ENCODE measurements at regions not wholly inside any gene's neighbourhood (a gene's known extent, or its start where the extent isn't known, plus 50 kb on each side); places are given as distances from the start of the nearest gene placed in this dataset.

DNA sequence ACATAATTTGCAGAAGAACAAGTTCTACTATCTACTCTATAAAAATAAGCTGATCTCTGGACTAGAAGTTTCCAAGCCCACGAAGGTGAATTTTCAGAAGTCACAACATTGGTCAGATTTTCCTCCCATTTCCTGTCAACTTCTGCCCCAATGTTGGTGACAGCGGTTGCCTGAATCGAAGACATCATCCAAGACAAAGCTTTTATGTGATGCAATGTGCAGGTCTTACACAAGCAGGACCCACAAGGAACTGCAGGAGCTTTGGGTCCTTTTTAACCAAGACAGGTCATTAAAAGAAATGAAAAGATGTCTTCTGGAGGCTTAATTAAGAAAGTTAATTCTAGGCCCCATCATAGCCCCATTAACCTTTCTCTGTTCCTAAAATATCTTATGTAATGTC lies 125.6 kb upstream of the BLID start:
- no peak overlapping the region for H3K4me2 ChIP-seq (ENCODE audit: insufficient read depth, low read length)
- no peaks in the 10 kb centered on the region for H3K36me3 ChIP-seq (ENCODE audit: insufficient read depth, low read length)
- no peaks in the 10 kb centered on the region for H3K27me3 ChIP-seq (ENCODE audit: insufficient read depth, low read length, poor library complexity)
- no peaks in the 10 kb centered on the region for H3K79me2 ChIP-seq (ENCODE audit: insufficient read depth, low read length)
- H3K9me3 ChIP-seq (ENCODE audit: insufficient read depth, low read length, severe bottlenecking) = no peaks in the 10 kb centered on the region
- H3K9ac ChIP-seq (ENCODE audit: low read depth, low read length) = no peak overlapping the region
- ATAC-seq (ENCODE audit: insufficient read depth, low read depth) = no peak
- no peak for DNase-seq
- H3K4me3 ChIP-seq (ENCODE audit: low read depth in 1 of 2, low read length in 2 of 2) = no peak overlapping the region
- H3K27ac ChIP-seq (ENCODE audit: low read length) = no peak overlapping the region
- no peak overlapping the region for H2AFZ ChIP-seq (ENCODE audit: low read depth, low read length)
- H3K4me1 ChIP-seq (ENCODE audit: insufficient read depth, low read length) = no peaks in the 10 kb centered on the region
- no peak for TF ChIP-seq EZH2 (IDR thresholded peaks at IDR 0.05; ENCODE audit: borderline replicate concordance, low read depth, low read length, severe bottlenecking)
- TF ChIP-seq, protein P1, sequence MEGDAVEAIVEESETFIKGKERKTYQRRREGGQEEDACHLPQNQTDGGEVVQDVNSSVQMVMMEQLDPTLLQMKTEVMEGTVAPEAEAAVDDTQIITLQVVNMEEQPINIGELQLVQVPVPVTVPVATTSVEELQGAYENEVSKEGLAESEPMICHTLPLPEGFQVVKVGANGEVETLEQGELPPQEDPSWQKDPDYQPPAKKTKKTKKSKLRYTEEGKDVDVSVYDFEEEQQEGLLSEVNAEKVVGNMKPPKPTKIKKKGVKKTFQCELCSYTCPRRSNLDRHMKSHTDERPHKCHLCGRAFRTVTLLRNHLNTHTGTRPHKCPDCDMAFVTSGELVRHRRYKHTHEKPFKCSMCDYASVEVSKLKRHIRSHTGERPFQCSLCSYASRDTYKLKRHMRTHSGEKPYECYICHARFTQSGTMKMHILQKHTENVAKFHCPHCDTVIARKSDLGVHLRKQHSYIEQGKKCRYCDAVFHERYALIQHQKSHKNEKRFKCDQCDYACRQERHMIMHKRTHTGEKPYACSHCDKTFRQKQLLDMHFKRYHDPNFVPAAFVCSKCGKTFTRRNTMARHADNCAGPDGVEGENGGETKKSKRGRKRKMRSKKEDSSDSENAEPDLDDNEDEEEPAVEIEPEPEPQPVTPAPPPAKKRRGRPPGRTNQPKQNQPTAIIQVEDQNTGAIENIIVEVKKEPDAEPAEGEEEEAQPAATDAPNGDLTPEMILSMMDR (IDR thresholded peaks at IDR 0.05; ENCODE audit: borderline replicate concordance, extremely low read depth, low read length, poor library complexity, severe bottlenecking) = no peak
- no peaks in the 10 kb centered on the region for H4K20me1 ChIP-seq (ENCODE audit: insufficient read depth, low read length)

DNA sequence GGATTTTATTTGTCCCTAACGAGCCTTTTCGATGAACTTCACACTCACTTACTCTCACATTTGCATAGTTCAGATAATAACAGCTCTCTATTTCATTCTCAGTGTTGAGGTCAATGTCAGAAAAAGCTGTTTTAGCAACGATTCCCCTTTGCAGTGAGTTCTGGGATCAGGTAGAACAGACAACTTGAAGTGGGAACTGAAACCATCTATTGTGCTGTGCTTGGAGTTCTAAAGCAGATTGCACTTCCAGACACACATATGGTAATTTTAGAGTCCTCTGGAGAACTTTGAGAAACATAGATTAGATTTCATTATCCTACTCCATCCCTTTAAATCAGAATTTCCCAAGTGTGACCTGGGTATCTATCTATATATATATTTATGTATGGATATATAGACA lies 124.6 kb upstream of the BLID start:
- Histone ChIP-seq H3K9ac (ENCODE audit: low read depth, low read length) (no peak overlapping the region), H3K36me3 (ENCODE audit: insufficient read depth, low read length) (no peaks in the 10 kb centered on the region), H3K4me2 (ENCODE audit: insufficient read depth, low read length) (no peak overlapping the region), H2AFZ (ENCODE audit: low read depth, low read length) (no peak overlapping the region), H3K4me3 (ENCODE audit: low read depth in 1 of 2, low read length in 2 of 2) (no peak overlapping the region), H3K4me1 (ENCODE audit: insufficient read depth, low read length) (no peaks in the 10 kb centered on the region), H4K20me1 (ENCODE audit: insufficient read depth, low read length) (no peaks in the 10 kb centered on the region), H3K27me3 (ENCODE audit: insufficient read depth, low read length, poor library complexity) (no peaks in the 10 kb centered on the region), H3K9me3 (ENCODE audit: insufficient read depth, low read length, severe bottlenecking) (no peaks in the 10 kb centered on the region), H3K27ac (ENCODE audit: low read length) (no peak overlapping the region), H3K79me2 (ENCODE audit: insufficient read depth, low read length) (no peaks in the 10 kb centered on the region)
- no peak for TF ChIP-seq EZH2 (IDR thresholded peaks at IDR 0.05; ENCODE audit: borderline replicate concordance, low read depth, low read length, severe bottlenecking)
- TF ChIP-seq, protein P1 (IDR thresholded peaks at IDR 0.05; ENCODE audit: borderline replicate concordance, extremely low read depth, low read length, poor library complexity, severe bottlenecking) = no peak
- ATAC-seq (ENCODE audit: insufficient read depth, low read depth) (no peak), DNase-seq (no peak)

DNA sequence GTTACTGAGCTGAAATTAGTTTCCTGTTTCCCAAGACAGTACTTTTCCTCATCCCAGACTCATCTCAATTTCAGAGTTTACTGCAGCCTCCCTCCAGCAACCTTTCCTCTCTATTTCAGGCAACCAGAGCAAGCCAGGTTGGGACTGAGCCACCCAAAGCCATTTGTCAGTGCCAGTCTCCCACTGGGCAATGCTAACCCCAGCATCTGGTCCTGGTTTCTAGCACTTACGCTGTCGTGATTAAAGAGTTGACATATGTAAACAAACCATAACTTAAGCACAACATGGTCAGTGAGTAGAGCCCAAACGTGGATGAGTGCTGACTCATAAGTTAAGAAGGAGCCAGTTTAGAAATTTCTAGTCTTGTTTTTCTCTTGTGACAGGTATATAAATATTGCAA lies 119.6 kb upstream of the BLID start:
- Histone ChIP-seq H3K4me1 (ENCODE audit: insufficient read depth, low read length) (no peaks in the 10 kb centered on the region), H2AFZ (ENCODE audit: low read depth, low read length) (no peak overlapping the region), H3K9me3 (ENCODE audit: insufficient read depth, low read length, severe bottlenecking) (no peaks in the 10 kb centered on the region), H3K4me2 (ENCODE audit: insufficient read depth, low read length) (no peak overlapping the region), H3K79me2 (ENCODE audit: insufficient read depth, low read length) (no peaks in the 10 kb centered on the region), H3K27me3 (ENCODE audit: insufficient read depth, low read length, poor library complexity) (no peaks in the 10 kb centered on the region), H3K4me3 (ENCODE audit: low read depth in 1 of 2, low read length in 2 of 2) (no peak overlapping the region), H3K9ac (ENCODE audit: low read depth, low read length) (no peak overlapping the region), H4K20me1 (ENCODE audit: insufficient read depth, low read length) (no peaks in the 10 kb centered on the region), H3K36me3 (ENCODE audit: insufficient read depth, low read length) (no peaks in the 10 kb centered on the region), H3K27ac (ENCODE audit: low read length) (no peak overlapping the region)
- no peak for DNase-seq
- TF ChIP-seq, protein P1 (IDR thresholded peaks at IDR 0.05; ENCODE audit: borderline replicate concordance, extremely low read depth, low read length, poor library complexity, severe bottlenecking) = no peak
- TF ChIP-seq EZH2 (IDR thresholded peaks at IDR 0.05; ENCODE audit: borderline replicate concordance, low read depth, low read length, severe bottlenecking) = no peak
- ATAC-seq (ENCODE audit: insufficient read depth, low read depth) = no peak

DNA sequence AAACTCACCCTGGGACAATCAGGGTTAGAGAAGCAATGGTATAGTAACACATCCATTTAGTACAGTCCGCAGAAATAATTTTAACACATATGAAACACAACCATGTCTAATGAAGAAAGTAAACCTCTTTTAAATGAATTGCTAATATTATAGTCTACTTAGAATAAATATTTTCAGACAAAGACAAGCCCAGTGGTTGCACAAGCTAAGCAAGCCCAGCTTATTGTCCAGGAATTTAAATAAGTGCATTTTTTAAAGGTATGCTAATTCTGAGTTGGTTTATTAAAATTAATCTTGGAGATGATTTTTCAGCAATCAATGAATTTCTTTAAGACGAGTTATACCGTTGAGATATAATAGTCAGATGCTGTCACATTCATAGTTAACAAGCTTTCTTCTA lies 118.8 kb upstream of the BLID start:
- no peak overlapping the region for H3K27ac ChIP-seq (ENCODE audit: low read length)
- no peak for DNase-seq
- H3K4me2 ChIP-seq (ENCODE audit: insufficient read depth, low read length) = no peak overlapping the region
- H2AFZ ChIP-seq (ENCODE audit: low read depth, low read length) = no peak overlapping the region
- H3K27me3 ChIP-seq (ENCODE audit: insufficient read depth, low read length, poor library complexity) = no peaks in the 10 kb centered on the region
- ATAC-seq (ENCODE audit: insufficient read depth, low read depth) = no peak
- no peaks in the 10 kb centered on the region for H3K4me1 ChIP-seq (ENCODE audit: insufficient read depth, low read length)
- H4K20me1 ChIP-seq (ENCODE audit: insufficient read depth, low read length) = no peaks in the 10 kb centered on the region
- no peaks in the 10 kb centered on the region for H3K9me3 ChIP-seq (ENCODE audit: insufficient read depth, low read length, severe bottlenecking)
- no peaks in the 10 kb centered on the region for H3K79me2 ChIP-seq (ENCODE audit: insufficient read depth, low read length)
- H3K9ac ChIP-seq (ENCODE audit: low read depth, low read length) = no peak overlapping the region
- H3K4me3 ChIP-seq (ENCODE audit: low read depth in 1 of 2, low read length in 2 of 2) = no peak overlapping the region
- H3K36me3 ChIP-seq (ENCODE audit: insufficient read depth, low read length) = no peaks in the 10 kb centered on the region
- TF ChIP-seq, protein P1 (IDR thresholded peaks at IDR 0.05; ENCODE audit: borderline replicate concordance, extremely low read depth, low read length, poor library complexity, severe bottlenecking) = no peak
- no peak for TF ChIP-seq EZH2 (IDR thresholded peaks at IDR 0.05; ENCODE audit: borderline replicate concordance, low read depth, low read length, severe bottlenecking)
